ENCODE measurements at regions not wholly inside any gene's neighbourhood (a gene's known extent, or its start where the extent isn't known, plus 50 kb on each side); places are given as distances from the start of the nearest gene placed in this dataset.

- TF ChIP-seq, protein P1, sequence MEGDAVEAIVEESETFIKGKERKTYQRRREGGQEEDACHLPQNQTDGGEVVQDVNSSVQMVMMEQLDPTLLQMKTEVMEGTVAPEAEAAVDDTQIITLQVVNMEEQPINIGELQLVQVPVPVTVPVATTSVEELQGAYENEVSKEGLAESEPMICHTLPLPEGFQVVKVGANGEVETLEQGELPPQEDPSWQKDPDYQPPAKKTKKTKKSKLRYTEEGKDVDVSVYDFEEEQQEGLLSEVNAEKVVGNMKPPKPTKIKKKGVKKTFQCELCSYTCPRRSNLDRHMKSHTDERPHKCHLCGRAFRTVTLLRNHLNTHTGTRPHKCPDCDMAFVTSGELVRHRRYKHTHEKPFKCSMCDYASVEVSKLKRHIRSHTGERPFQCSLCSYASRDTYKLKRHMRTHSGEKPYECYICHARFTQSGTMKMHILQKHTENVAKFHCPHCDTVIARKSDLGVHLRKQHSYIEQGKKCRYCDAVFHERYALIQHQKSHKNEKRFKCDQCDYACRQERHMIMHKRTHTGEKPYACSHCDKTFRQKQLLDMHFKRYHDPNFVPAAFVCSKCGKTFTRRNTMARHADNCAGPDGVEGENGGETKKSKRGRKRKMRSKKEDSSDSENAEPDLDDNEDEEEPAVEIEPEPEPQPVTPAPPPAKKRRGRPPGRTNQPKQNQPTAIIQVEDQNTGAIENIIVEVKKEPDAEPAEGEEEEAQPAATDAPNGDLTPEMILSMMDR (IDR thresholded peaks at IDR 0.05 in 2 of 3, conservative IDR thresholded peaks at IDR 0.05 in 1 of 3; ENCODE audit: borderline replicate concordance in 1 of 3, insufficient read depth in 1 of 3, low read depth in 2 of 3, low read length in 2 of 3) = no peak
- TF ChIP-seq, protein P2, sequence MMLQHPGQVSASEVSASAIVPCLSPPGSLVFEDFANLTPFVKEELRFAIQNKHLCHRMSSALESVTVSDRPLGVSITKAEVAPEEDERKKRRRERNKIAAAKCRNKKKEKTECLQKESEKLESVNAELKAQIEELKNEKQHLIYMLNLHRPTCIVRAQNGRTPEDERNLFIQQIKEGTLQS (IDR thresholded peaks at IDR 0.05) = no peak
- TF ChIP-seq POLR2AphosphoS5 (IDR thresholded peaks at IDR 0.05; ENCODE audit: low read depth, low read length) (no peak), CEBPB (IDR thresholded peaks at IDR 0.05; ENCODE audit: low read depth) (no peak), POLR2A (IDR thresholded peaks at IDR 0.05; ENCODE audit: borderline replicate concordance, extremely low read depth, insufficient read depth, insufficient read length) (no peak)
Observed at GRCh38 chr1:195064358-195064757, 1543.9 kb downstream of the KCNT2 start.

Measured in HCT116 (cell line).